ENCODE measurements at regions not wholly inside any gene's neighbourhood (a gene's known extent, or its start where the extent isn't known, plus 50 kb on each side); places are given as distances from the start of the nearest gene placed in this dataset.

- Histone ChIP-seq H2BK120ac (ENCODE audit: low read depth, low read length) (no peak overlapping the region), H4K8ac (ENCODE audit: low read depth in 2 of 2, low read length in 2 of 2) (no peak overlapping the region), H3K23ac (ENCODE audit: low read depth, low read length) (no peak overlapping the region), H3K79me1 (ENCODE audit: low read depth in 1 of 2, low read length in 2 of 2) (no peaks in the 10 kb centered on the region), H2BK20ac (ENCODE audit: low read depth, low read length) (no peak overlapping the region), H4K91ac (ENCODE audit: insufficient read depth, low read depth, low read length) (no peak overlapping the region), H3K14ac (replicated peaks; ENCODE audit: low read depth, low read length) (no peak overlapping the region), H2BK5ac (ENCODE audit: low read depth, low read length, poor library complexity, severe bottlenecking) (no peak overlapping the region), H2AK5ac (ENCODE audit: low read depth, low read length) (no peak overlapping the region), H2AFZ (replicated peaks; ENCODE audit: low read length, poor library complexity) (no peak overlapping the region), H4K5ac (ENCODE audit: low read depth, low read length) (no peak overlapping the region), H3K4me3 (ENCODE audit: insufficient read depth, low read depth, low read length) (no peak overlapping the region), H3K4me2 (ENCODE audit: low read depth, low read length) (no peak overlapping the region), H3K9ac (ENCODE audit: low read depth, low read length) (no peak overlapping the region), H3K9me1 (ENCODE audit: insufficient read depth, low read length) (no peaks in the 10 kb centered on the region), H3K4me1 (ENCODE audit: control insufficient read depth, insufficient read depth, low read length) (no peaks in the 10 kb centered on the region), H4K20me1 (ENCODE audit: insufficient read depth, low read length) (no peaks in the 10 kb centered on the region), H3K18ac (ENCODE audit: low read depth, low read length) (no peak overlapping the region), H3K9me3 (ENCODE audit: control insufficient read depth, insufficient read depth, low read length) (no peaks in the 10 kb centered on the region; the same call in 1 of the 2 replicates), H3K4ac (ENCODE audit: low read depth, low read length) (no peak overlapping the region), H3K27me3 (ENCODE audit: control insufficient read depth, insufficient read depth, low read length) (no peaks in the 10 kb centered on the region), H3K56ac (ENCODE audit: extremely low read depth, insufficient read depth, low read length) (no peak overlapping the region), H3K36me3 (ENCODE audit: control insufficient read depth, insufficient read depth, low read length) (no peaks in the 10 kb centered on the region), H3K27ac (ENCODE audit: insufficient read depth, low read length) (no peak overlapping the region), H2BK15ac (ENCODE audit: low read depth, low read length) (no peak overlapping the region), H2AK9ac (replicated peaks; ENCODE audit: low read depth, low read length, poor library complexity) (no peak overlapping the region)
- CTCF ChIA-PET = no interaction called here
- in situ Hi-C loops (cut with MboI; ENCODE audit: low sequenced_read_pairs) = no loop called here
- no CpG with 5 or more reads among the region's 2 CpGs for WGBS, 2 experiments (ENCODE audit: extremely low coverage in 2 of 2, insufficient read length in 1 of 2)
- ATAC-seq (ENCODE audit: low read depth) (no peak), DNase-seq (no peak)
- intact Hi-C loops (cut with micrococcal nuclease) = no loop called here
- POLR2A ChIA-PET (ENCODE audit: unreplicated experiment) = no interaction called here
- dilution Hi-C loops (cut with HindIII; ENCODE audit: low sequenced_read_pairs, unreplicated experiment) = no loop called here
- no TSS peak for BruUV-seq (replicated peaks)
- no peak for TF ChIP-seq RFX5 (IDR thresholded peaks at IDR 0.05; ENCODE audit: low read depth, low read length)
- no peak for TF ChIP-seq USF2 (IDR thresholded peaks at IDR 0.05; ENCODE audit: low read depth, low read length)
- no peak for TF ChIP-seq RCOR1 (IDR thresholded peaks at IDR 0.05; ENCODE audit: insufficient replicate concordance, low read length)
- TF ChIP-seq NFE2L2 (IDR thresholded peaks at IDR 0.05; ENCODE audit: low read depth, low read length) = no peak
- TF ChIP-seq CHD1 (IDR thresholded peaks at IDR 0.05; ENCODE audit: low read depth, low read length) = no peak
- no peak for TF ChIP-seq BHLHE40 (IDR thresholded peaks at IDR 0.05; ENCODE audit: low read depth, low read length)
- no peak for TF ChIP-seq RAD21 (IDR thresholded peaks at IDR 0.05; ENCODE audit: low read length)
- no peak for TF ChIP-seq SMC3 (IDR thresholded peaks at IDR 0.05; ENCODE audit: low read depth, low read length)
- TF ChIP-seq FOS (IDR thresholded peaks at IDR 0.05; ENCODE audit: low read depth, low read length) = no peak
- no peak for TF ChIP-seq MAZ (IDR thresholded peaks at IDR 0.05; ENCODE audit: borderline replicate concordance, low read depth, low read length)
- TF ChIP-seq MAFK (IDR thresholded peaks at IDR 0.05; ENCODE audit: low read depth, low read length) = no peak
- no peak for TF ChIP-seq CEBPB (IDR thresholded peaks at IDR 0.05; ENCODE audit: low read depth, low read length)
- TF ChIP-seq MXI1 (IDR thresholded peaks at IDR 0.05; ENCODE audit: borderline replicate concordance, low read depth, low read length) = no peak
- TF ChIP-seq ELK1 (IDR thresholded peaks at IDR 0.05; ENCODE audit: borderline replicate concordance, low read depth, low read length) = no peak
Observed at GRCh38 chrX:147478899-147479298, 432.8 kb upstream of the FMR1 start.

Measured in IMR-90 (cell line).